HG03342 (cell line): ENCODE measurements at regions not wholly inside any gene's neighbourhood (a gene's known extent, or its start where the extent isn't known, plus 50 kb on each side); places are given as distances from the start of the nearest gene placed in this dataset.
"Not testable (repeated sequence)": the region's sequence is repeated elsewhere in the genome, so short reads cannot be mapped to it uniquely, and the experiment has no call there.

ENCODE experiments used
- ATAC-seq: cut with Tn5 transposase; IDR thresholded peaks from one replicate; pipeline ENCODE4 v1.9.1; 2021; ENCODE audit warnings: mild to moderate bottlenecking, moderate library complexity; ENCODE audit not compliant: unreplicated experiment

DNA sequence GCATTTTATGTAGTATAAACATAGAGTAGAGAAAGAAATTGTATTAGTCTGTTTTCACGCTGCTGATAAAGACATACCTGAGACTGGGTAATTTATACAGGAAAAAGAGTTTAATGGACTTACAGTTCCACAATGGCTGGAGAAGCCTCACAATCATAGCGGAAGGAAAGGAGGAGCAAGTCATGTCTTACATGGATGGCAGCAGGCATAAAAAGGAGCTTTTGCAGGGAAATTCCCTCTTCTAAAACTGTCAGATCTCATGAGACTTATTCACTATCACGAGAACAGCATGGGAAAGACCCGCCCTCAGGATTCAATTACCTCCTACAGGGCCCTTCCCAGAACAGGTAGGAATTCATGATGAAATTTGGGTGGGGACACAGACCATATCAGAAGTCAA lies 98.1 kb downstream of the ARRDC3 start:
- not testable (repeated sequence) for ATAC-seq

DNA sequence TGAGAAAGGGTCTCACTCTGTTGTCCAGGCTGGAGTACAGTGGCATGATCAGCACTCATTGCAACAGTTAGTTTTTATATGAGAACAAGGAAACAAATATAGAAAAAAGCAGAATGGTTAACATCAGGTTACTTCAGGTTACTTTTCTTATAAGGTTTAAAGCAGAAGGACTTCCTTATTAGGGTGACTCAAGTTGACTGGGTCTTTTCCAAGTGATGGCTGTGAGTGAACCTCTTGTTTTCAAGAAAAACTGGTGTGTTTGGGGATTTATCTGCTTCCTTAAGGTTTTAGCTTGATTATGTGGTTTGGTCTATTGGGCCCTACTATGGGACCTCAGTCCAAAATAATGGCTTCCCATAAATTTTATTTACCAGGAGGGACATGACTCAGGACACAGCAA lies 99.2 kb downstream of the ARRDC3 start:
- ATAC-seq = no peak

DNA sequence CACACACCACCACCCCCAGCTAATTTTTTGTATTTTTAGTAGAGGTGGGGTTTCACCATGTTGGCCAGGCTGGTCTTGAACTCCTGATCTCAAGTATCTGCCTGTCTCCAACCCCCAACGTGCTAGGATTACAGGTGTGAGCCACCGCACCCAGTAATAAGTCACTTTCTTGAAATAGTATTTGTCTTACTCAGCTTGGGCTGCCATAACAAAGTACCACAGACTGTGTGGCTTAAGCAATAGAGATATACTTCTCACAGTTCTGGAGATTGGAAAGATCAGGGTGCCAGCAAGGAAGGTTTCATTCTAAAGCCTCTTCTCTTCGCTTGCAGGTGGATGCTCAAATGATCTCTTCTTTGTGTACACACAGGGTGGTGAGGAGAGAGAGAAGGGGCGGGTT lies 99.8 kb downstream of the ARRDC3 start:
- ATAC-seq = no peak

DNA sequence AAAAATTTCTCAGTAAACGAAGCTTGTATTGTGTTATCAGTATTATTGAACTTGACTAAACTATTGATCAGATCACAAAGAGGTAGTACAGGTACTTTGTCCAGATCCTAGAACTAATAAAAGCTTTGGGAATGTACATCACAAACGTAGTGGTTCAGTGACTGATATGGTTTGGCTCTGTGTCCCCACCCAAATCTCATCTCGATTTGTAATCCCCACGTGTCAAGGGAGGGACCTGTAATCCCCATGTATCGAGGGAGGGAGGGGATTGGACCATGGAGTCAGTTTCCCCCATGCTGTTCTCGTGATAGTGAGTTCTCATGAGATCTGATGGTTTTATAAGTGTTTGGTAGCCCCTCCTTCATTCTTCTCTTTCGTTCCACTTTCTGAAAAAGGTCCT lies 100.9 kb downstream of the ARRDC3 start:
- ATAC-seq = no peak

DNA sequence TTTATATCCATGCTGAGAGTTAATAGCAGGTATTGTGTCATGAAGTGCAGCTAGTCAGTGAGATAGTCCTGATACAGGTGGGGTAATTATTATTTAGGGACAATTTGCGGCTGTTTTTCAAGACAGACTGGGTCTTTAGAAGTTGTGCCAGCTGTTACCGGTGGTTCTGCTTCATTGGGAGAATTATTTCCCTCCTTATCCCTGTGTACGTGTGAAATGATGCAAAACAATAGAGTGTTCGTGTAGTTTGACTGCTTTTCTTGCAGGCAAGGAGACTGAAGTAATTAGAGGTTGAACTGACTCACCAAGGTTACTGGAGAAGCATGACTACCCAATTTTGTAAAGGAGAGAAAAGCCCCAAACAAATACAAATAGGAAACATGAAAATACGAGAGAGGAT lies 101.7 kb downstream of the ARRDC3 start:
- ATAC-seq = no peak

DNA sequence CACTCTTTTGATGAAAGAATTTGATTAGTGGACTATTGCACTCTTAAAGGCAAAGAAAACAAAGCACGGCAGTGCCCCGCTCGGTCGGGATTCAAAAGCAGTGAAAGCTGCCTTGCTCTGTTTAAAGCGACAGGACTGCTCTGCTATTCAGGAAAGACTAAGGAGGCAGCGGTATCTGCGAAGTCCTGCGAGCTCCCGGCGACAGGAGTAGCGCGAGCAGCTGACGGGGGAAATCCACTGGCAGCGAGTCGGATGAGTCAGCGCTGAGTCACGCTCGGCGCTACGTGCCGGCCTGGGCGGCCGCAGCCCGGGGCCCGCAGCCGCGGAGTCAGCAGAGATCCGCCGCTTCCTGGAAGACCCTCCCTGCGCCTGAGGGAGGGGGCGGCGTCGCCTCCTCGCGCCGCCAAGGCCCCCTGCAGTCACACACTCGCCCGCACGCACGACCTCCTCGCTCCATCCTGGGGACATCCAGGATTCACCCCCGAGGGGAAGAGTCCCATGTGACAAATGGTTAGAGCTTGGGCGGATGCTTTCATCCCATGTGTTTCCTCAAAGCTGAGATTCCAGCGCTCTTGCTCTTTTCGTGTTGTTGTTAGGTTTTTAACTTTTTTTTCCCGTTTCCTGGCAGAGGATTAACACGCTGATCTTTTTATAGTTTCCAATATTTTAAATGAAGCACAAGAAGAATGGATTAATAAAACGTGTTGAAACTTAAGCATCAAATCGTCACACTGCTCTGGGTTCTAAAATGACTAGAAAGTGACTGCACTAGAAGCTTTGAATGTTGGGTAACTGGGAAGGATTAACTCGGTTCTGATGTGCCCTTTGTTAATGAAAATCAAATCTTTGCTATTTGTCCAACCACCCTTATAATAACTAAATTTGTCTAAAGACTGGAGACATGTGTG lies 102.5 kb downstream of the ARRDC3 start:
- ATAC-seq = peak; percentile 94

DNA sequence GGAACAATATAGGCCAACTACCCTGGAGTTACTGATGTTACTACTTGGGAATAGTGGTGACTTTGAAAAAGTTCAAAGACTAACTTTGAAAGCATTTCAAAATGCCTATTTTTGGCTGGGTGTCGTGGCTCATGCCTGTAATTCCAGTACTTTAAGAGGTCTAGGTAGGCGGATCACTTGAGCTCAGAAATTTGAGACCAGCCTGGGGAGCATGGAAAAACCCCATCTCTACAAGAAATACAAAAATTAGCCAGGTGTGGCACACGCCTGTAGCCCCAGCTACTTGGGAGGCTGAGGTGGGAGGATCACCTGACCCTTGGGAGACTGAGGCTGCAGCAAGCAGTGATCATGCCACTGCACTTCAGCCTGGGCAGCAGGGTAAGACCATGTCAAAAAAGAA lies 105.3 kb downstream of the ARRDC3 start:
- ATAC-seq = no peak

DNA sequence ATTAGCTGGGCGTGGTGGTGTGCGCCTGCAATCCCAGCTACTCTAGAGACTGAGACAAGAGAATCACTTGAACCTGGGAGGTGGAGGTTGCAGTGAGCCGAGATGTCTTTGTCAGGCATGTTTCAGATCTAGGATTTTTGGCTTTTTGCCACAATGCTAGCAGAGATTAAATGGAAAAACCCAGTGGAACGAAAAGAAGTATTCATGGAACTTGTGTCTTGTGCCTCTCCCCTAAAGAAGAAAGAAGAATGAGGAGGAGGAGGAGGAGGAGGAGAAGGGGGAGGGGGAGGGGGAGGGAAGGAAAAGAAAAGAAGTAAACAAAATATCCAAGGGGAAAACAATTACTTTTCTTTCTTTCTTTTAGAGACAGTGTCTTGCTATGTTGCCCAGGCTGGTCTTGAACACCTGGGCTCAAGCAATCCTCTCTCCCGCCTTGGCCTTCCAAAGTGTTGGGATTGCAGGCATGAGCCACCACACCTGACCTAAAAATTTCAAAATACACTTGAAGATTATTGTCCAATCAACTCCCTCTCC lies 106.0 kb downstream of the ARRDC3 start:
- ATAC-seq = no peak

DNA sequence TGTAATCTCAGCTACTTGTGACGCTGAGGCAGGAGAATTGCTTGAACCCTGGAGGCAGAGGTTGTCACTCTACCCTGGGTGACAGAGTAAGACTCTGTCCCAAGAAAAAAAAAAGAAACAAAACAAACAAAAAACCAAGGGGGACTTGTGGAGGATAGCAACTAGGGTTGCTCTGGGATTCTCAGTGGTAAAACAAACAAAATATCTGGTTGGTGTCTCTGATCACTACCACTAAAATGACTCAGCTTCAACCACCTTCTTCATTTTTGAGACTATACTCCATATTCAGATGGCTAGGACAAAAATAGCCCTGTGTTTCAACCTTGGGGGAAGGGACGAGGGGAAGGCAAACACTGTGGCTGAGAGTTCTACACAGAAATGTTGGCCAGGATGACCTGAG lies 110.3 kb downstream of the ARRDC3 start:
- ATAC-seq = peak; percentile 85

DNA sequence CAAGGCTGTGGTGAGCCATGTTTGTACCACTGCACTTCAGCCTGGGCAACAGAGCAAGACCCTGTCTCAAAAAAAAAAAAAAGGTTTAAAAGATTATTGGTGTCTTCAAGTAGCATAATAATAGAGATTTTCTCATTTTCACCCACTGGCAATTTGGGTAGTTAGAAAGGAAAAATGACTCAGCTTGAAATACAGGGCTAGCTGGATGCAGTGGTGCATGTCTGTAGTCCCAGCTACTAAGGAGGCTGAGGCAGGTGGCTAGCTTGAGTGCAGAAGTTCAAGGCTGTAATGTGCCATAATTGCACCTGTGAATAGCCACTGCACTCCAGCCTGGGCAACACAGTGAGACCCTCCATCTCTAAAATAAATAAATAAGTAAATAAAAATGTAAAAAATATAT lies 111.1 kb downstream of the ARRDC3 start:
- ATAC-seq = peak; percentile 48

DNA sequence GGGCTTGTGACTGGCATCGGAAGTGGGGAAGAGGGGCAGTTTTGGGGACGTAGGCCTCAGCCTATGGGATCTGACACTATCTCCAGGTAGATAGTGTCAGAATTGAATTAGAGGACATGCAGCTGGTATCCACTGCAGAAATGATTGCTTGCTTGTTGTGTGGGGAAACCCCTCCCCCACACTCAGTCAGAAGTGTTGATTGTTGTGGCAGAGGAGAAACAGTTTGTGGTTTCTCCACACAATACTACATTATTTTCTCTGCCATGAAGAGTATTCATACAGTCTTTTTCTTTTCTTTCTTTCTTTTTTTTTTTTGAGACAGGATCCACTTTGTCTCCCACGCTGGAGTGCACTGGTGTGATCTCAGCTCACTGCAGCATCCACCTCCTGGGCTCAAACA lies 113.9 kb downstream of the ARRDC3 start:
- ATAC-seq = no peak

DNA sequence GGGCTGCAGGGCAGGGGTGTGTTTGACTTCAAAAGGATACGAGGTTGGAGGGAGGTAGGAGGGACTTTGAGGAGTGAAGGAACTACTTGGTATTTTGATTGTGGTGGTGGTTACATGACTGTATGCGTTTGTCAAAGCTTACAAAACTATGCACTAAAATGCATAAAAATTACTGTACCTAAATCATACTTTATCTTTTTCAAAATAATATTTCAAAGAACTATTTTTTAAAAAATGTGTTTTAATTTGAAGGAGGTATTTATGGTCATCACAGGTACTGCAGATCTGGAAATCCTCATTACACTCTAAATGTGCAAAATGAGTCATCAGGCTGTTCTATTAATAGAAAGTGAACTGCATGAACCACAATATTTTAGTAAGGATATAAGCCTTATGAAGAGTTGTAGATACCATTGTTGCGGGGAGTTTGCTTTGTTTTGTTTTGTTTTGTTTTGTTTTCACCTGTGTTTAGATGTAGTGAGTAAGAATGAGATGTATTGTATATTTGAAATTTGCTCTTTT lies 116.9 kb downstream of the ARRDC3 start:
- peak; percentile 86 for ATAC-seq

DNA sequence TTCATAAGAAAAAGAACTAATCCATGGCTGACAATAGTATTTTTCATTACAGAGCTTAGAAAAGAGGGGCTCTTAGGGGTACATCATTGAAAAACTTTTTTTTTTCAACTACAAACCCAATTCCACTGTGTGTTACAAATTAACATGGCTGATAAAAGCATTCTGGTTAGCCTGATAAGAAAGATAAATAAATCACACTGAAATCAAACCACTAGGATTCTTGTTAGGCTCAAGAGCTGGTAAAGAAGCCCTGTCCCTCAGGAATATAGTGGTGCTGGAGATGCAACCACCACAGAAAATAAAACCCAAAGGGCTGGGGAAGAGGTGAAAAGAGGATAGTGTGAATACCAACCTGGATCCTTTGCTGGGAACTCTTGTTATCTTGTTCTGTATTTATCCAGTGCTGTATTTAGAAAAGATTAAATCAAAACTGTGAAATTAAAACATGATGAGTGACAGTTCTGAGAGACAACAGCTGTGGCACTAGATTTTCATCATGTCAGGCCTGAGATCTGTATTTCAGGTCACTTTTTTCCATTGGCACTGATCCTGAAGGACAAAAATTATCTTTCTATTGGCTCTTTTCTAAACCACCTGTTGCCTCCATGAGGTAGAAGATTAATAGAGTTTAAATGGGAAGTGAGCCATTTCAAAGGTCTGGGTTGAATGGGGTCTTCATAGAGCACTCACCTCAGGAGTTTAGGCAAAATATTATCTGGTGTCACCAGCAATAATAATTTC lies 118.6 kb downstream of the ARRDC3 start:
- ATAC-seq = no peak

DNA sequence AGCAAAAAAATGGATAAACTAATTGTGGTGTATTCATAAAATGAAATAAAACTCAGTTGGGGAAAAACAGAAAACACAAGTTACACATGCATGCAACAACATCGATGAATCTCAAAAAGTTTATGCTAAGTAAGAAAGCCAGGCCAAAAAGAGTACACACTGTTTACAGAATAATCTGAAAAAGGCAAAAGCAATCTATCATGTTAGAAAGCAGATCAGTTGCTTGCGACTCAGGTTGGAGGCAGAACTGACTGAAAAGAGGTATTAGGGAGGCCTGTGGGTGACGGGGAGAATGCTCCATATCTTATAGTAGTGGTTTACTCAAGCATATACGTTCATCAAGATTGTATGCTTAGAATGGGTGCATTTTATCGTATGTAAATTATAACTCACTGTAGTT lies 119.2 kb downstream of the ARRDC3 start:
- no peak for ATAC-seq

DNA sequence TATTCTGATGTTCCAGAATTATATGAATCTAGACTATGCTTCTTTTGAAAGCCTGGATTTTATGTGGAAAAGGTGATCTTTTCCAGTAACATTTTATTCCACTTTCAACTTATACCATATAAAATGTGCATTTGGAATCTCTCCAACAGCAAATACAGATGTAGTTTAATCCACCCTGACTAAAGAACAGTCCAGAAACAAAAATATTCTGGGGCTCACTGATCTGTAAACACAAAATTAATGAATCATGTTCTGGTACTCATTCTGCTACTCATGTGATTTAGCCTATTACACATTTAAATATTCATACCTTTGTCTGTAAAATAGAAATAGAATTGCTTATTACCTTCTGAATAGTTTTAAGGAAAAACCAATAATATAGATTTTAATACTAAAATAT lies 125.8 kb downstream of the ARRDC3 start:
- ATAC-seq = no peak

DNA sequence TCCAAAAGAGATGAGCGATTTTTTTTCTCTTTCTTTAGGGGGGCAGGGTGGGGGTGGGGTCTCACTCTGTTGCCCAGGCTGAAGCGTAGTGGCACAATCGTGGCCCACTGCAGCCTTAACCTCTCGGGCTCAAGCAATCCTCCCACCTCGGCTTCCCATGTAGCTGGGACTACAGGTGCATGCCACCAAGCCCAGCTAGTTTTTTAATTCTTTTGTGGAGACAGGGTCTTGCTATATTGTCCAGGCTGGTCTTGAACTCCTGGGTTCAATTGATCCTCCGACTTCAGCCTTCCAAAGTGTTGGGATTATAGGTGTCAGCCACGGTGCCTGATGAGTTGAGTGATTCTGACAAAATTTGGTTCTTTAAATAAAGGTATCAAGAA lies 127.0 kb downstream of the ARRDC3 start:
- ATAC-seq = no peak

DNA sequence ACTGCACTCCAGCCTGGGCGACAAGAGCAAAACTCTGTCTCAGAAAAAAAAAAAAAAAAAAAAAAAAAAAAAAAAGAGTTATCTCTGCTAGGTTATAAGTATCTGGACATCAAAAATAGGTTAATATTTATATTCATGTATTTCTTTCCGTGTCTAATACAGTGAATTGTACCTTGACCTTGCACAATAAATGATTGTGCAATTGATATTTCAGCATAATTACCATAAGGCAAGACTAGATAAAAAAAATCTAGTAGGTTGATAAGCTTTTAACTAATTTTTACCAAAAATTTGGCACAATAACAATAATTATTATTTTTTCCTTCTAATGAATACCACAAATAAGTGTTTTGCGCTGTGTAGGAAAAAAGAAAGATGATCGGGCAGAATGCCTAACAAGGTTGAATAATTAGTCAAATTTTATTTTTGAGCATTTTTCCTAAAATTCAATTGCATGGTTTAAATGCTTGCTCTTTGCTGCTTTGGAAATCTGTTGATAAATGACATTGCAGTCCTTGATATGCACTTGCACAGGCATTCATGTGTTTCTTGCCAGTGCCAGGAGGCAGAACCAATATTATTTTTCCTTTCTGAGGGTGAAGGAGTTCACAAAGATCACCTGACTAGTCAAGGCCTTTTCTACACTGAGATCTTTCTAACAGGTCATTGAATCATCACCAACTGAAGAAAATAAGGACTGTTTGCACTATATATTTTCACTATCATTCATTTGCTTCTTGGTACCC lies 127.5 kb downstream of the ARRDC3 start:
- no peak for ATAC-seq

DNA sequence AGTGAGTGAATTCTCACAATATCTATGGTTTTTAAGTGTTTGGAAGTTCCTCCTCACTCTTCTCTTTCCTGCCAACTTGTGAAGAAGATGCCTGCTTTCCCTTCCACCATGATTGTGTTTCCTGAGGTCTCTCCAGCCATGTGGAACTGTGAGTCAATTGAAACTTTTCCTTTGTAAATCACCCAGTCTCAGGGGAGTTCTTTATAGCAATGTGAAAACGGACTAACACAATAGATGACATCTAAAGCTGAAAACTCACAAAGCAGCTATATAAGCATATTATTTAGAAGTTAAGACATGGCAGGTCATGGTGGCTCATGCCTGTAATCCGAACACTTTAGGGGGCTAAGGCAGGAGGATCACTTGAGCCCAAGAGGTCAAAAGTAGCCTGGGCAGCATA lies 130.2 kb downstream of the ARRDC3 start:
- ATAC-seq = no peak

DNA sequence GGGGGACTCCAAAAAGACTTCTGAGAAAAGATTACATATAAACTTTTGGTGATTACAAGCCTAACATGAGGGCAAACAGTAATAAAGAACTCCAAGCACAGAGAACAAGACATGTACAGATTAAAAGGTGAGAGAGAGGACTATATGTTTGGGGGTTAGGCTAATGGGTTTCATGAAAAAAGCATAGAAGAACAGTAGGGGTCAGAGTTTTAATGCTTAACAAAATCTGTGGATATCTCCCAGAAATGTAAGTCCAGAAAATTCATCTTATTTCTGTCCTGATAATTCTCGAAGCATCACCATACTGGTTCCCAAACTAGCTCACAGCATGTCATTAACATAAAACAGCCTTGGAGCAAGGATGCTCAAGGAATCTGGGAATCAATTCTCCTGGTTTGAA lies 137.2 kb downstream of the ARRDC3 start:
- ATAC-seq = no peak

DNA sequence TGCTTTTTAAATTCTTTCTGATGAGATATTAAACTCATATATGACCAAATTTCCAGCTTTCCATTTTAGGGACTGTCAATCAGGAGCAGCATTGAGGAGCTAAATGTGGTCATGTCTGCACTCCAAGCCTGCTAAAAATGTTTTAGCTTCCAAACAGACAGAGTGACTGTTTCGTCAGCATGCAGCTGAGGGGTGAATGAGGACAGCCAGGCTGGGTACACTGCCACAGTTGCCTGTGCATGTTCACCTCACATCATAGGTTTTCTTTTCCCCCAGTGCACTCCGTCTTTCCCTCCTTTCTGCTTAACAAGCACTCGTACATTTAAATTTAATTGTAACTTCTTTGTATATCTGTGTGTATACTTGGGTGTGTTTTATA lies 138.1 kb downstream of the ARRDC3 start:
- ATAC-seq = no peak

DNA sequence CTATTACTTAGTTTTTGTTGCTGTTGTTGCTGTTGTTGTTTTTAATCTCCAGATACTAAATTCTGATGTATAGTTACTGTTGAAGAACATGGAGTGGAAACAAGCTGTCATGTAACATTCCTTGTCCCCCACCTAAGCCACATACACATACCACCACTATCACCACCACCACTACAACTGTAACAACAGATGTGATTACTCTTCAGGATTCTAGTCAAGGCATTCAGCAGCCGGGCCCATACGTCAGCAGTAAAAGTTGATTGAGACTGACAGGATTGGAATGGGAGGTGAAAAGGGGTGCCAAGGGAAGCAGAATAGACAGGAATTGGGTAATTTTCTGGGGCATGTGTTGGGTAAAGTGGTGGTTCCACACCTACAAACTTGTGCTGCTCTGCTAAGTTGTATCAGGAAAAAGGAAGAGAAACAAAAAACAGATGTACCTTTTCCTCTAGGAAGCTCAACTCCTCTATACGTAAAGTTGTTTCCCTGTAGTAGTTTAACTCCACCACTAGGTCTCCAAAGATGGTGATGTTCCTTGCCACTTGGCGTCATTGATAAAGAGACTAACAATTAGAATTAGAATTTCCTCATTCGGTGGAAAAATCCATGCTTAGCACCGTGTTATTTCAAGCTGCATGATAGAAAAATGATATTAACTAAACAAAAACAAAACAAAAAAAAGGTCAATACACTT lies 138.6 kb downstream of the ARRDC3 start:
- ATAC-seq = no peak
